Activated naive CD8-positive, alpha-beta T cell treated with anti-CD3 and anti-CD28 coated beads, Interleukin-2, amount 10 ng/mL, durations not matched to agents 7 days and 5 days (primary cell): ENCODE measurements at regions not wholly inside any gene's neighbourhood (a gene's known extent, or its start where the extent isn't known, plus 50 kb on each side); places are given as distances from the start of the nearest gene placed in this dataset.

Experiments
- ATAC-seq: fragments of 150-1000 bp; cut with Tn5 transposase; one replicate; pipeline ENCODE4 v1.10.0; 2021; ENCODE audit warnings: low read depth, moderate library complexity
- POLR2A ChIA-PET: fragments of 350-600 bp; sonication (Branson Sonifier 250); formaldehyde crosslinking; loops from one replicate; lab custom pipeline; 2021; ENCODE audit warnings: antibody characterized with exemption; lab: Charles Lee
- DNase-seq: peaks from one replicate; pipeline ENCODE4 v3.0.0; 2021
- H3K27ac Mint-ChIP-seq: one replicate; pipeline ENCODE4 v1.8.0; 2022; ENCODE audit warnings: mild to moderate bottlenecking, mixed read lengths
- H3K27me3 Mint-ChIP-seq: one replicate; pipeline ENCODE4 v1.8.0; 2022; ENCODE audit warnings: mild to moderate bottlenecking, moderate library complexity, mixed read lengths
- H3K36me3 Mint-ChIP-seq: one replicate; pipeline ENCODE4 v1.8.0; 2021; ENCODE audit warnings: mild to moderate bottlenecking, mixed read lengths
- H3K4me1 Mint-ChIP-seq: one replicate; pipeline ENCODE4 v1.8.0; 2021; ENCODE audit warnings: mixed read lengths
- H3K4me3 Mint-ChIP-seq: one replicate; pipeline ENCODE4 v1.8.0; 2022; ENCODE audit warnings: mild to moderate bottlenecking, moderate library complexity, mixed read lengths
- H3K9me3 Mint-ChIP-seq: one replicate; pipeline ENCODE4 v1.8.0; 2021; ENCODE audit warnings: mixed read lengths

DNA sequence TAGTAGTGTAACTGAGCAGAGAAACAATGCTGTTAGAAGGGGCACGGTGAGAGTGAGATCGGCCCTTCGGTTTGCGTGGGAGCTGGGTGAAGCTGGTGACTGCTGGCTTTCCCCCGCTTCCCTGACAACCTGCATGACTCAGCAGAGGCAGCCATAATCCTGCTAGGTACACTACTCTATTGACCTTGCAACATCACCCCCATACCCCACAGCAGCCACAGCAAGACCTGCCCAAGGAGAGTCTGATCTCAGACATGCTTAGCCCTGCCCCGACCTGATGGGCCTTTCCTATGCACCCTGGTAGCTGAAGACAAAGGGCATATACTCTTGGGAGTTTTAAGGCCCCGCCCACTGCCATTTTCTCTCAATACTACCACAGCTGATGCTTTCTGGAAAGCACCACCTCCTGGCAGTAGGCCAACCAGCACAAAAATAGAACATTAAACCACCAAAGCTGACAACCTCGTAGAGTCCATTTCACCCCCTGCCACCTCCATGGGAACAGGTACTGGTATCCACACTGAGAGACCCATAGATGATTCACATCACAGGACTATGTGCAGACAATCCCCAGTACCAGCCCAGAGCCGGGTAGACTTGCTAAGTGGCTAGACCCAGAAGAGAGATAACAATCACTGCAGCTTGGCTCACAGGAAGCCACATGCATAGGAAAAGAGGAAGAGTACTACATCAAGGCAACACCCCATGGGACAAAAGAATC is 75.9 kb upstream of the RGS6 start:
- H3K4me3 Mint-ChIP-seq = peak overlapping the region; percentile 5
- ATAC-seq (no peak), DNase-seq (no peak)
- H3K4me1 Mint-ChIP-seq = peaks cover 6% of the 10 kb centered on the region
- H3K36me3 Mint-ChIP-seq = no peaks in the 10 kb centered on the region
- no peaks in the 10 kb centered on the region for H3K9me3 Mint-ChIP-seq
- H3K27ac Mint-ChIP-seq = no peak overlapping the region
- POLR2A ChIA-PET = no interaction called here
- H3K27me3 Mint-ChIP-seq = peaks cover 32% of the 10 kb centered on the region

- Mint-ChIP-seq H3K4me1 (no peaks in the 10 kb centered on the region), H3K27ac (no peak overlapping the region), H3K9me3 (no peaks in the 10 kb centered on the region), H3K27me3 (peaks cover 43% of the 10 kb centered on the region), H3K4me3 (no peak overlapping the region), H3K36me3 (no peaks in the 10 kb centered on the region)
- DNase-seq (no peak), ATAC-seq (no peak)
- POLR2A ChIA-PET = no interaction called here
These were observed 69.2 kb upstream of the RGS6 start for GRCh38 chr14:71863049-71863448.

DNA sequence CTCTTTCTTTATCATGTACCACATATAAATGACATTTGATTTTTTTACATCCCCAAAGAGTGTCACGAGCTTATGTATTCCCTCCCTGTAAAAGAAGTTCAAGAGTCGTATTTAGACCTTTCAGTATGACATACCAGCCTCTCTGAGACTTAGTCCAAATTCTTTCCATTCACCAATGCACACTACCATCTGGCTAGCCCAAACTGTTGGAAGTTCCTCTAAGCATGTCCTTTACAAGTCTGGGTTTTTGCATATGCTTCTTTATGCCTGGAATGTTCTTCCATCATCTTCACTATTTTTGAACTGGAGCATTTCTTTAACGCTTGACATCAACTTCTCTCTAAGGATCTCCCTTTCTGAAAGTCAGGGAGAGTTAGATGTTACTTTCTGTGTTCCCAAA is 68.5 kb upstream of the RGS6 start:
- H3K27ac Mint-ChIP-seq = no peak overlapping the region
- peaks cover 37% of the 10 kb centered on the region for H3K27me3 Mint-ChIP-seq
- DNase-seq (no peak), ATAC-seq (no peak)
- no peak overlapping the region for H3K4me3 Mint-ChIP-seq
- POLR2A ChIA-PET = no interaction called here
- no peaks in the 10 kb centered on the region for H3K4me1 Mint-ChIP-seq
- no peaks in the 10 kb centered on the region for H3K36me3 Mint-ChIP-seq
- H3K9me3 Mint-ChIP-seq = no peaks in the 10 kb centered on the region
